Renal cortex interstitium (tissue), 11 donors: ENCODE measurements at regions not wholly inside any gene's neighbourhood (a gene's known extent, or its start where the extent isn't known, plus 50 kb on each side); places are given as distances from the start of the nearest gene placed in this dataset.

Experiments used
- DNase-seq, 11 donors: peaks; one replicate each; pipeline ENCODE4 v3.0.0-alpha.2; 2013; ENCODE audit warnings: low read depth in 9 of 11, low spot score in 4 of 11; ENCODE audit errors: extremely low read depth in 1 of 11

- no peak for DNase-seq
Observed at GRCh38 chr2:898319-898718, 52.3 kb upstream of the SNTG2 start.

GRCh38 chr2:897091-897490 is 53.6 kb upstream of the SNTG2 start:
- no peak for DNase-seq

- DNase-seq: peak in 2 of 11 donors; percentile 18 to 45
Observed at GRCh38 chr2:893311-893710, 57.3 kb upstream of the SNTG2 start.

- no peak for DNase-seq
Observed at GRCh38 chr2:892892-893291, 57.8 kb upstream of the SNTG2 start.

GRCh38 chr2:892401-892800 is 58.2 kb upstream of the SNTG2 start:
- no peak for DNase-seq

GRCh38 chr2:891734-892133 is 58.9 kb upstream of the SNTG2 start:
- DNase-seq: no peak

- no peak for DNase-seq
Observed at GRCh38 chr2:890791-891190, 59.9 kb upstream of the SNTG2 start.

GRCh38 chr2:890214-890613 is 60.4 kb upstream of the SNTG2 start:
- DNase-seq: no peak

- DNase-seq: no peak
Observed at GRCh38 chr2:888906-889566, 61.6 kb upstream of the SNTG2 start.

- DNase-seq: no peak
Observed at GRCh38 chr2:888211-888801, 62.3 kb upstream of the SNTG2 start.

- peak in 7 of 11 donors; percentile 19 to 52 (median 35) for DNase-seq
Observed at GRCh38 chr2:887639-888038, 63.0 kb upstream of the SNTG2 start.

- no peak for DNase-seq
Observed at GRCh38 chr2:886072-887022, 64.3 kb upstream of the SNTG2 start.

- no peak for DNase-seq
Observed at GRCh38 chr2:885230-886071, 65.2 kb upstream of the SNTG2 start.

GRCh38 chr2:883803-884748 is 66.6 kb upstream of the SNTG2 start:
- peak in 4 of 11 donors; percentile 32 to 63 (median 42) for DNase-seq

GRCh38 chr2:883260-883802 is 67.3 kb upstream of the SNTG2 start:
- DNase-seq: no peak

GRCh38 chr2:881204-881918 is 69.3 kb upstream of the SNTG2 start:
- DNase-seq: no peak
